ENCODE measurements at regions not wholly inside any gene's neighbourhood (a gene's known extent, or its start where the extent isn't known, plus 50 kb on each side); places are given as distances from the start of the nearest gene placed in this dataset.

DNA sequence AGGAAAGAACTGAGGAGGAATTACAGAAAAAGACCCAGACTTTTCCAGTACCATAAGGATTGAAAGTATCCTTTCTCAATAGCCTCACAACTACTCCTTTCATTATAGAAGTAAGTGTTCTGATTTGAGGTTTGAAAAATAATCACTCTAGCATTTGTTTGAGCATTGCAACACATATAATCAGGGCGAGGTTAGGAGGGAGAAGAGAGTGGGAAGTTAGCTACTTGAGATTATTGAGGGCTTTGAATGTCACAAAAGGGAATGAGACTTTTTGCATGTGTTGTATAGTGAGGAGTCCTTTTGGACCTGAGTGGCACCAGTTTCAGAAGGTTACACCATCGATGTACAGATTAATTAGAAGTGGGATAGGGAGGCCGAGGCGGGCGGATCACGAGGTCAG, 65.2 kb upstream of the TNIK start (continued):
- TF ChIP-seq, protein P1, sequence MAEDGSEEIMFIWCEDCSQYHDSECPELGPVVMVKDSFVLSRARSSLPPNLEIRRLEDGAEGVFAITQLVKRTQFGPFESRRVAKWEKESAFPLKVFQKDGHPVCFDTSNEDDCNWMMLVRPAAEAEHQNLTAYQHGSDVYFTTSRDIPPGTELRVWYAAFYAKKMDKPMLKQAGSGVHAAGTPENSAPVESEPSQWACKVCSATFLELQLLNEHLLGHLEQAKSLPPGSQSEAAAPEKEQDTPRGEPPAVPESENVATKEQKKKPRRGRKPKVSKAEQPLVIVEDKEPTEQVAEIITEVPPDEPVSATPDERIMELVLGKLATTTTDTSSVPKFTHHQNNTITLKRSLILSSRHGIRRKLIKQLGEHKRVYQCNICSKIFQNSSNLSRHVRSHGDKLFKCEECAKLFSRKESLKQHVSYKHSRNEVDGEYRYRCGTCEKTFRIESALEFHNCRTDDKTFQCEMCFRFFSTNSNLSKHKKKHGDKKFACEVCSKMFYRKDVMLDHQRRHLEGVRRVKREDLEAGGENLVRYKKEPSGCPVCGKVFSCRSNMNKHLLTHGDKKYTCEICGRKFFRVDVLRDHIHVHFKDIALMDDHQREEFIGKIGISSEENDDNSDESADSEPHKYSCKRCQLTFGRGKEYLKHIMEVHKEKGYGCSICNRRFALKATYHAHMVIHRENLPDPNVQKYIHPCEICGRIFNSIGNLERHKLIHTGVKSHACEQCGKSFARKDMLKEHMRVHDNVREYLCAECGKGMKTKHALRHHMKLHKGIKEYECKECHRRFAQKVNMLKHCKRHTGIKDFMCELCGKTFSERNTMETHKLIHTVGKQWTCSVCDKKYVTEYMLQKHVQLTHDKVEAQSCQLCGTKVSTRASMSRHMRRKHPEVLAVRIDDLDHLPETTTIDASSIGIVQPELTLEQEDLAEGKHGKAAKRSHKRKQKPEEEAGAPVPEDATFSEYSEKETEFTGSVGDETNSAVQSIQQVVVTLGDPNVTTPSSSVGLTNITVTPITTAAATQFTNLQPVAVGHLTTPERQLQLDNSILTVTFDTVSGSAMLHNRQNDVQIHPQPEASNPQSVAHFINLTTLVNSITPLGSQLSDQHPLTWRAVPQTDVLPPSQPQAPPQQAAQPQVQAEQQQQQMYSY (CRISPR knock-in tag; IDR thresholded peaks at IDR 0.05), result no peak
- TF ChIP-seq OVOL2 (CRISPR knock-in tag; IDR thresholded peaks at IDR 0.05; ENCODE audit: borderline replicate concordance) (no peak), TEAD1 (CRISPR knock-in tag; IDR thresholded peaks at IDR 0.05) (no peak), NR3C1 (CRISPR knock-in tag; conservative IDR thresholded peaks at IDR 0.05; ENCODE audit: low read depth) (no peak), IRF2 (CRISPR knock-in tag; IDR thresholded peaks at IDR 0.05; ENCODE audit: borderline replicate concordance, low read depth) (no peak)
- TF ChIP-seq, protein P2, sequence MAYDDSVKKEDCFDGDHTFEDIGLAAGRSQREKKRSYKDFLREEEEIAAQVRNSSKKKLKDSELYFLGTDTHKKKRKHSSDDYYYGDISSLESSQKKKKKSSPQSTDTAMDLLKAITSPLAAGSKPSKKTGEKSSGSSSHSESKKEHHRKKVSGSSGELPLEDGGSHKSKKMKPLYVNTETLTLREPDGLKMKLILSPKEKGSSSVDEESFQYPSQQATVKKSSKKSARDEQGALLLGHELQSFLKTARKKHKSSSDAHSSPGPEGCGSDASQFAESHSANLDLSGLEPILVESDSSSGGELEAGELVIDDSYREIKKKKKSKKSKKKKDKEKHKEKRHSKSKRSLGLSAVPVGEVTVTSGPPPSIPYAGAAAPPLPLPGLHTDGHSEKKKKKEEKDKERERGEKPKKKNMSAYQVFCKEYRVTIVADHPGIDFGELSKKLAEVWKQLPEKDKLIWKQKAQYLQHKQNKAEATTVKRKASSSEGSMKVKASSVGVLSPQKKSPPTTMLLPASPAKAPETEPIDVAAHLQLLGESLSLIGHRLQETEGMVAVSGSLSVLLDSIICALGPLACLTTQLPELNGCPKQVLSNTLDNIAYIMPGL (CRISPR knock-in tag; IDR thresholded peaks at IDR 0.05), result no peak
- TF ChIP-seq, protein P3, sequence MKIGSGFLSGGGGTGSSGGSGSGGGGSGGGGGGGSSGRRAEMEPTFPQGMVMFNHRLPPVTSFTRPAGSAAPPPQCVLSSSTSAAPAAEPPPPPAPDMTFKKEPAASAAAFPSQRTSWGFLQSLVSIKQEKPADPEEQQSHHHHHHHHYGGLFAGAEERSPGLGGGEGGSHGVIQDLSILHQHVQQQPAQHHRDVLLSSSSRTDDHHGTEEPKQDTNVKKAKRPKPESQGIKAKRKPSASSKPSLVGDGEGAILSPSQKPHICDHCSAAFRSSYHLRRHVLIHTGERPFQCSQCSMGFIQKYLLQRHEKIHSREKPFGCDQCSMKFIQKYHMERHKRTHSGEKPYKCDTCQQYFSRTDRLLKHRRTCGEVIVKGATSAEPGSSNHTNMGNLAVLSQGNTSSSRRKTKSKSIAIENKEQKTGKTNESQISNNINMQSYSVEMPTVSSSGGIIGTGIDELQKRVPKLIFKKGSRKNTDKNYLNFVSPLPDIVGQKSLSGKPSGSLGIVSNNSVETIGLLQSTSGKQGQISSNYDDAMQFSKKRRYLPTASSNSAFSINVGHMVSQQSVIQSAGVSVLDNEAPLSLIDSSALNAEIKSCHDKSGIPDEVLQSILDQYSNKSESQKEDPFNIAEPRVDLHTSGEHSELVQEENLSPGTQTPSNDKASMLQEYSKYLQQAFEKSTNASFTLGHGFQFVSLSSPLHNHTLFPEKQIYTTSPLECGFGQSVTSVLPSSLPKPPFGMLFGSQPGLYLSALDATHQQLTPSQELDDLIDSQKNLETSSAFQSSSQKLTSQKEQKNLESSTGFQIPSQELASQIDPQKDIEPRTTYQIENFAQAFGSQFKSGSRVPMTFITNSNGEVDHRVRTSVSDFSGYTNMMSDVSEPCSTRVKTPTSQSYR (CRISPR knock-in tag; IDR thresholded peaks at IDR 0.05), result no peak

DNA sequence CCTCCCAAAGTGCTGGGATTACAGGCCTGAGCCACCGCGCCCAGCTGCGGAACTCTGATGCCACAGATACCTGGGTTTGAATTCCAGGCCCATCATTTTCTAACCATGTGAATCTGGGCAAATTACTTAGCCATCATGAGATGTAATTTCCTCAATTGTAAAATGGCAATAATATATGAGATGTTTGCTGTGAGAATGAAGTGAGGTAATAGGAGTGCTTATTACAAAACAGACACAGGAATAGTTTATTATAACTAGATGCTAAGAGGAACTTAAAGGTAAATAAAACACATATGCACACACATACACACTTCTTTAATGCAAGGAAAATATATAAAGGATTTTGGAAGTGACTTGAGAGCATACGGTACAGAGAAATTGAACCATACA, 64.7 kb upstream of the TNIK start:
- Mint-ChIP-seq H3K36me3 (no peaks in the 10 kb centered on the region), H3K27ac (no peak overlapping the region), H3K4me1 (peaks cover 1% of the 10 kb centered on the region), H3K4me3 (no peak overlapping the region), H3K9me3 (no peaks in the 10 kb centered on the region), H3K27me3 (ENCODE audit: low read depth) (no peaks in the 10 kb centered on the region)
- DNase-seq (ENCODE audit: low spot score) (no peak), ATAC-seq (no peak)
- POLR2A ChIA-PET, result no interaction called here
- TF ChIP-seq CREB1 (CRISPR knock-in tag; IDR thresholded peaks at IDR 0.05) (no peak), ATF1 (CRISPR knock-in tag; IDR thresholded peaks at IDR 0.05) (no peak), ELF4 (CRISPR knock-in tag; IDR thresholded peaks at IDR 0.05; ENCODE audit: low read depth) (no peak), JUN (CRISPR knock-in tag; IDR thresholded peaks at IDR 0.05) (no peak), PRRX2 (CRISPR knock-in tag; IDR thresholded peaks at IDR 0.05) (no peak), ZNF416 (CRISPR knock-in tag; IDR thresholded peaks at IDR 0.05) (no peak), ZNF263 (CRISPR knock-in tag; IDR thresholded peaks at IDR 0.05; ENCODE audit: low read depth) (no peak), TEAD1 (CRISPR knock-in tag; IDR thresholded peaks at IDR 0.05) (no peak), MYBL2 (CRISPR knock-in tag; IDR thresholded peaks at IDR 0.05) (no peak), ZNF423 (CRISPR knock-in tag; IDR thresholded peaks at IDR 0.05) (no peak)
- TF ChIP-seq, protein P4, sequence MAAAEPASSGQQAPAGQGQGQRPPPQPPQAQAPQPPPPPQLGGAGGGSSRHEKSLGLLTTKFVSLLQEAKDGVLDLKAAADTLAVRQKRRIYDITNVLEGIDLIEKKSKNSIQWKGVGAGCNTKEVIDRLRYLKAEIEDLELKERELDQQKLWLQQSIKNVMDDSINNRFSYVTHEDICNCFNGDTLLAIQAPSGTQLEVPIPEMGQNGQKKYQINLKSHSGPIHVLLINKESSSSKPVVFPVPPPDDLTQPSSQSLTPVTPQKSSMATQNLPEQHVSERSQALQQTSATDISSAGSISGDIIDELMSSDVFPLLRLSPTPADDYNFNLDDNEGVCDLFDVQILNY (CRISPR knock-in tag; IDR thresholded peaks at IDR 0.05), result no peak
- TF ChIP-seq, protein P5, sequence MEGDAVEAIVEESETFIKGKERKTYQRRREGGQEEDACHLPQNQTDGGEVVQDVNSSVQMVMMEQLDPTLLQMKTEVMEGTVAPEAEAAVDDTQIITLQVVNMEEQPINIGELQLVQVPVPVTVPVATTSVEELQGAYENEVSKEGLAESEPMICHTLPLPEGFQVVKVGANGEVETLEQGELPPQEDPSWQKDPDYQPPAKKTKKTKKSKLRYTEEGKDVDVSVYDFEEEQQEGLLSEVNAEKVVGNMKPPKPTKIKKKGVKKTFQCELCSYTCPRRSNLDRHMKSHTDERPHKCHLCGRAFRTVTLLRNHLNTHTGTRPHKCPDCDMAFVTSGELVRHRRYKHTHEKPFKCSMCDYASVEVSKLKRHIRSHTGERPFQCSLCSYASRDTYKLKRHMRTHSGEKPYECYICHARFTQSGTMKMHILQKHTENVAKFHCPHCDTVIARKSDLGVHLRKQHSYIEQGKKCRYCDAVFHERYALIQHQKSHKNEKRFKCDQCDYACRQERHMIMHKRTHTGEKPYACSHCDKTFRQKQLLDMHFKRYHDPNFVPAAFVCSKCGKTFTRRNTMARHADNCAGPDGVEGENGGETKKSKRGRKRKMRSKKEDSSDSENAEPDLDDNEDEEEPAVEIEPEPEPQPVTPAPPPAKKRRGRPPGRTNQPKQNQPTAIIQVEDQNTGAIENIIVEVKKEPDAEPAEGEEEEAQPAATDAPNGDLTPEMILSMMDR (IDR thresholded peaks at IDR 0.05), result no peak
- TF ChIP-seq, protein P6, sequence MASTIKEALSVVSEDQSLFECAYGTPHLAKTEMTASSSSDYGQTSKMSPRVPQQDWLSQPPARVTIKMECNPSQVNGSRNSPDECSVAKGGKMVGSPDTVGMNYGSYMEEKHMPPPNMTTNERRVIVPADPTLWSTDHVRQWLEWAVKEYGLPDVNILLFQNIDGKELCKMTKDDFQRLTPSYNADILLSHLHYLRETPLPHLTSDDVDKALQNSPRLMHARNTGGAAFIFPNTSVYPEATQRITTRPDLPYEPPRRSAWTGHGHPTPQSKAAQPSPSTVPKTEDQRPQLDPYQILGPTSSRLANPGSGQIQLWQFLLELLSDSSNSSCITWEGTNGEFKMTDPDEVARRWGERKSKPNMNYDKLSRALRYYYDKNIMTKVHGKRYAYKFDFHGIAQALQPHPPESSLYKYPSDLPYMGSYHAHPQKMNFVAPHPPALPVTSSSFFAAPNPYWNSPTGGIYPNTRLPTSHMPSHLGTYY (CRISPR knock-in tag; IDR thresholded peaks at IDR 0.05), result no peak
- TF ChIP-seq, protein P3 (CRISPR knock-in tag; IDR thresholded peaks at IDR 0.05), result no peak
- TF ChIP-seq, protein P7, sequence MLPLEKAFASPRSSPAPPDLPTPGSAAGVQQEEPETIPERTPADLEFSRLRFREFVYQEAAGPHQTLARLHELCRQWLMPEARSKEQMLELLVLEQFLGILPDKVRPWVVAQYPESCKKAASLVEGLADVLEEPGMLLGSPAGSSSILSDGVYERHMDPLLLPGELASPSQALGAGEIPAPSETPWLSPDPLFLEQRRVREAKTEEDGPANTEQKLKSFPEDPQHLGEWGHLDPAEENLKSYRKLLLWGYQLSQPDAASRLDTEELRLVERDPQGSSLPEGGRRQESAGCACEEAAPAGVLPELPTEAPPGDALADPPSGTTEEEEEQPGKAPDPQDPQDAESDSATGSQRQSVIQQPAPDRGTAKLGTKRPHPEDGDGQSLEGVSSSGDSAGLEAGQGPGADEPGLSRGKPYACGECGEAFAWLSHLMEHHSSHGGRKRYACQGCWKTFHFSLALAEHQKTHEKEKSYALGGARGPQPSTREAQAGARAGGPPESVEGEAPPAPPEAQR (CRISPR knock-in tag; IDR thresholded peaks at IDR 0.05), result no peak
- CTCF ChIA-PET, result no interaction called here

All from WTC11 (cell line).